Endodermal cell (in vitro differentiated cells): ENCODE measurements at regions not wholly inside any gene's neighbourhood (a gene's known extent, or its start where the extent isn't known, plus 50 kb on each side); places are given as distances from the start of the nearest gene placed in this dataset.

Experiments
- DNase-seq: peaks from one replicate; pipeline ENCODE4 v3.0.0-alpha.2; 2017
- H3K27ac ChIP-seq: 2 replicates; pipeline ENCODE4 v1.5.1; 2013; ENCODE audit warnings: mild to moderate bottlenecking, low read depth, low read length, moderate library complexity
- H3K27me3 ChIP-seq: 2 replicates; pipeline ENCODE4 v1.6.1; 2013; ENCODE audit warnings: mild to moderate bottlenecking, low read length, moderate library complexity; ENCODE audit not compliant: insufficient read depth, control insufficient read depth, poor library complexity, severe bottlenecking
- H3K36me3 ChIP-seq: 2 replicates; pipeline ENCODE4 v1.7.0; 2013; ENCODE audit warnings: mild to moderate bottlenecking, low read length, moderate library complexity; ENCODE audit not compliant: control insufficient read depth, insufficient read depth
- H3K4me1 ChIP-seq: one replicate; pipeline ENCODE4 v1.7.0; 2013; ENCODE audit warnings: low read length; ENCODE audit not compliant: control insufficient read depth, insufficient read depth
- H3K4me3 ChIP-seq: 2 replicates; pipeline ENCODE4 v1.5.1; 2013; ENCODE audit warnings: mild to moderate bottlenecking, low read length, moderate library complexity
- H3K9ac ChIP-seq: 2 replicates; pipeline ENCODE4 v1.6.1; 2013; ENCODE audit warnings: mild to moderate bottlenecking, low read length, moderate library complexity; ENCODE audit not compliant: poor library complexity, severe bottlenecking; ENCODE audit errors: extremely low read depth
- H3K9me3 ChIP-seq: 2 replicates; pipeline ENCODE4 v1.6.1; 2013; ENCODE audit warnings: mild to moderate bottlenecking, low read length, moderate library complexity; ENCODE audit not compliant: control insufficient read depth
- H3K27ac Mint-ChIP-seq: 2 replicates; pipeline ENCODE4 v1.8.0; 2020; ENCODE audit warnings: mixed read lengths
- H3K27me3 Mint-ChIP-seq: 2 replicates; pipeline ENCODE4 v1.8.0; 2021; ENCODE audit warnings: mild to moderate bottlenecking, mixed read lengths; ENCODE audit not compliant: insufficient read depth
- H3K36me3 Mint-ChIP-seq: 2 replicates; pipeline ENCODE4 v1.8.0; 2020; ENCODE audit warnings: low read depth, mixed read lengths
- H3K4me1 Mint-ChIP-seq: 2 replicates; pipeline ENCODE4 v1.8.0; 2020; ENCODE audit warnings: mixed read lengths
- H3K4me3 Mint-ChIP-seq: 2 replicates; pipeline ENCODE4 v1.8.0; 2020; ENCODE audit warnings: mild to moderate bottlenecking, moderate library complexity, mixed read lengths
- H3K9me3 Mint-ChIP-seq: 2 replicates; pipeline ENCODE4 v1.8.0; 2020; ENCODE audit warnings: mild to moderate bottlenecking, mixed read lengths
- WGBS, 2 experiments: methylation state at CpG; one replicate each; pipeline versions ENCODE4 v1.1.5 to v1.1.7; 2013; ENCODE audit warnings: missing lambda C conversion rate in 2 of 2, mixed read lengths in 1 of 2; ENCODE audit not compliant: insufficient coverage in 1 of 2, insufficient read length in 1 of 2; 5-methylcytosine and 5-hydroxymethylcytosine counted together
- TF ChIP-seq, protein P1 (sequence below): fragments of 200-600 bp; sonication (generic); conservative IDR thresholded peaks from 2 replicates; pipeline ENCODE4 v1.5.0; 2021; ENCODE audit warnings: antibody characterized with exemption, mild to moderate bottlenecking

DNA sequence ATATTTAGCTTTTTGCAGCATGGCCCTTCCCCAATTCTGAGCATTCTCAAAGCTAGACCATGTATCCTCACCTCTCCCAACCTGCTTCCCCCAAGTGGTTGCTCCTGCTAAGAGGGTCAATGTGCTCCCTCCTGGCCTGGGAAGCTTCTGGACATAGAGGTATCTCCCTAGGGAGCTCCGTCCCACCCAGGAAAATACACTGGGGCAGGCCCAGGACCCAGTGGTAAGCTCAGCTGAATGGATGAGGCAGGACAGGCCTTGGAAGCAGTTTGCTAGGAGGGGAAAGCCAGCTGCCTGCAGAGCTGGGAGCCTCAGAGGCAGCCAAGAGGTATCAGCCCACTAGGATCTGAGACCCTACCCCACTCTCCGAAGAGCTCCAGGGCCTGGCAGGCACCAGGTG is 1721.6 kb downstream of the TP53TG3F start:
- peaks cover 85% of the 10 kb centered on the region for H3K9me3 Mint-ChIP-seq
- no peak overlapping the region for H3K27ac ChIP-seq

DNA sequence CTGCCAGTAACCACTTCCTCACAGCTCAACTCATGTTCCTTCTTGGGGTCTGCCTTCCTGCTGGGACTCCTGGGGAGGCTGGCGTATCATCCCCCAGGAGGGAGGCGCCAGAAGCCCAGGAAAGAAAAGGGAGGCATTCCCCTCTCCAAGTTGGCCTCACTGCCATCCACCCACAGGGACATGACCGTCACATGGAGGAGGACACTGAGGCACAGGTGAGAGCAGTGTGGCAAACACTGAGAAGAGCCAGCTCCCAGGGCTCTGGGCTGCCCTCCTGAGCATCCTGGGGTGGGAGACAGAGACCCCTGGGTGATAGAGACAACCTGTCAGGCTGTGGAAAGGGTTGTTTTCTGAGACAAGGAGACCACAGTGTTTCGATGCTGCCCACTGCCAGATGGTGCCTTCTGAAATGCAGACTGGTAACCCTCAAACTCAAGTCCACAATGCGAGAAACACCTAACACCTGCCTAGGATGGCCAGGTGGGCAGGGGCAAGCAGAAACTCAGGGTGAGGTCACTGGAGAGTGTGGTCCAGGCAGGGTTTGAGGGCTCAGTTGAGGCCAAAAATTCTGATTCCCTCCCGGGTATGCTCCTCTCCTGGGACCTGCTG is 1722.1 kb downstream of the TP53TG3F start:
- H3K36me3 ChIP-seq: no peaks in the 10 kb centered on the region
- Mint-ChIP-seq H3K9me3 (peaks cover 86% of the 10 kb centered on the region), H3K36me3 (peaks cover 4% of the 10 kb centered on the region), H3K27me3 (no peaks in the 10 kb centered on the region), H3K27ac (no peak overlapping the region), H3K4me3 (no peak overlapping the region), H3K4me1 (no peaks in the 10 kb centered on the region)
- H3K27ac ChIP-seq: no peak overlapping the region
- H3K4me3 ChIP-seq: no peak overlapping the region
- 61 to 100% methylated on average over 1 to 6 of the region's 6 CpGs for WGBS, 2 experiments
- no peaks in the 10 kb centered on the region for H3K27me3 ChIP-seq
- TF ChIP-seq, protein P1, sequence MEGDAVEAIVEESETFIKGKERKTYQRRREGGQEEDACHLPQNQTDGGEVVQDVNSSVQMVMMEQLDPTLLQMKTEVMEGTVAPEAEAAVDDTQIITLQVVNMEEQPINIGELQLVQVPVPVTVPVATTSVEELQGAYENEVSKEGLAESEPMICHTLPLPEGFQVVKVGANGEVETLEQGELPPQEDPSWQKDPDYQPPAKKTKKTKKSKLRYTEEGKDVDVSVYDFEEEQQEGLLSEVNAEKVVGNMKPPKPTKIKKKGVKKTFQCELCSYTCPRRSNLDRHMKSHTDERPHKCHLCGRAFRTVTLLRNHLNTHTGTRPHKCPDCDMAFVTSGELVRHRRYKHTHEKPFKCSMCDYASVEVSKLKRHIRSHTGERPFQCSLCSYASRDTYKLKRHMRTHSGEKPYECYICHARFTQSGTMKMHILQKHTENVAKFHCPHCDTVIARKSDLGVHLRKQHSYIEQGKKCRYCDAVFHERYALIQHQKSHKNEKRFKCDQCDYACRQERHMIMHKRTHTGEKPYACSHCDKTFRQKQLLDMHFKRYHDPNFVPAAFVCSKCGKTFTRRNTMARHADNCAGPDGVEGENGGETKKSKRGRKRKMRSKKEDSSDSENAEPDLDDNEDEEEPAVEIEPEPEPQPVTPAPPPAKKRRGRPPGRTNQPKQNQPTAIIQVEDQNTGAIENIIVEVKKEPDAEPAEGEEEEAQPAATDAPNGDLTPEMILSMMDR: no peak
- no peak for DNase-seq
- no peak overlapping the region for H3K9ac ChIP-seq
- H3K9me3 ChIP-seq: peaks cover 75% of the 10 kb centered on the region
- no peaks in the 10 kb centered on the region for H3K4me1 ChIP-seq

More for the DNA sequence above, 1721.6 kb downstream of the TP53TG3F start:
- no peaks in the 10 kb centered on the region for H3K4me1 ChIP-seq
- TF ChIP-seq, protein P1: no peak
- H3K4me1 Mint-ChIP-seq: no peaks in the 10 kb centered on the region
- 75% methylated on average over 2 of the region's 2 CpGs; no CpG with 5 or more reads in 1 of the 2 experiments for WGBS, 2 experiments
- H3K27me3 Mint-ChIP-seq: no peaks in the 10 kb centered on the region
- H3K27me3 ChIP-seq: no peaks in the 10 kb centered on the region
- H3K36me3 Mint-ChIP-seq: peaks cover 4% of the 10 kb centered on the region
- no peak overlapping the region for H3K9ac ChIP-seq
- H3K4me3 Mint-ChIP-seq: no peak overlapping the region
- peaks cover 70% of the 10 kb centered on the region for H3K9me3 ChIP-seq
- H3K27ac Mint-ChIP-seq: no peak overlapping the region
- no peaks in the 10 kb centered on the region for H3K36me3 ChIP-seq
- no peak overlapping the region for H3K4me3 ChIP-seq
- DNase-seq: no peak

DNA sequence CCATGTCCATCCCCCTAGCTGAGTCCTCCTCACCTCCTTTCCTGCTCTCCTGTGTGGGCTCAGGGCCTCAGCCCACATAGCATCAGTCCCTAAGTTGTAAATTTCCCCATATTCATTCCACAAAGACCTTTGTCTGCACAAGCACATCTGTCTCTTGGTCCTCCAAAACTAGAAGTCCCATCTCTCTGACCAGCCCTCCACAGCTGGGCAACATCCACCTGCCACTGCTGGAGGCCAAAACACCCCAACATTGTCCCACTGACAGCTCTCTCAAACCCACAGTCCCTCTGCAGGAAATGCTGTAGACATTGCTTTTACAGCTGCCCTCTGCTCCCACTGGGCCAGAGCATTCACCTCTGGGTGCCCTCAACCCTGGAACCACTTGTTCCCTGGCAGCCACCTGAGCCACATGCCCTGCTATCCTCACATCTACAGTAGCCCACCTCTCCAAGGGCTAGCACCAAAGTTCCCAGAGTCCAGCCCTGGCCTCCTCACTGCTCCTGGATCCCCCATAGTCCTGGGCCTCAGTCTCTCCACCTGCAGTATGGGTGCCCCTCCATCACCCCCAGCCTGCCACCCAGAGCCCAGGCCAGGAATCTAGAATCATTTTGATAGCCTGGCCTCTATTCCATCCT is 1722.7 kb downstream of the TP53TG3F start:
- H3K36me3 Mint-ChIP-seq: peaks cover 4% of the 10 kb centered on the region
- peaks cover 81% of the 10 kb centered on the region for H3K9me3 ChIP-seq
- H3K27ac Mint-ChIP-seq: no peak overlapping the region

More for the DNA sequence above, 1722.7 kb downstream of the TP53TG3F start:
- H3K9ac ChIP-seq: no peak overlapping the region
- no peaks in the 10 kb centered on the region for H3K27me3 ChIP-seq
- TF ChIP-seq, protein P1: no peak
- Mint-ChIP-seq H3K4me1 (no peaks in the 10 kb centered on the region), H3K27me3 (no peaks in the 10 kb centered on the region), H3K4me3 (no peak overlapping the region), H3K9me3 (peaks cover 86% of the 10 kb centered on the region)
- no peaks in the 10 kb centered on the region for H3K36me3 ChIP-seq
- H3K4me1 ChIP-seq: no peaks in the 10 kb centered on the region
- no peak overlapping the region for H3K4me3 ChIP-seq
- H3K27ac ChIP-seq: no peak overlapping the region
- DNase-seq: no peak
